ENCODE measurements at regions not wholly inside any gene's neighbourhood (a gene's known extent, or its start where the extent isn't known, plus 50 kb on each side); places are given as distances from the start of the nearest gene placed in this dataset.
"Not testable (repeated sequence)": the region's sequence is repeated elsewhere in the genome, so short reads cannot be mapped to it uniquely, and the experiment has no call there.

DNA sequence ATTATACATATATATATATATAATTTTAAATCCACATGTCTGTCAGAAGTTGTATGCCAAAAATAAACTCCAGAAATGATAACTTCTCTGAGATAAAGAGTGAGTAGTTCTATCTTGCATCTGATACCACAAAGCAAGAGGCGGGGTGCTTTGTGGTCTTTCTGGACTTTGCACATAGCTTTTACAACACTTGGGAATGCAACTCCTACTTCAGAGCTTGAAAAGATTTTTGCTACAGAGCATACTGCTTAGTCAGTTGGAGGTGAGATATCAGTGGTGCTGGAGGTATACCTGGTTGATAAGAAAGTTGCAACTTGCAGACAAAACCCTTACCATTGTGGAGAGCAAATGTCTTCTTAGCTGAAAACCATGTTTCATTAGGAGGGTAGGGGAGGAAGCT is 1384.5 kb upstream of the NUDT12 start:
- no peak for DNase-seq

DNA sequence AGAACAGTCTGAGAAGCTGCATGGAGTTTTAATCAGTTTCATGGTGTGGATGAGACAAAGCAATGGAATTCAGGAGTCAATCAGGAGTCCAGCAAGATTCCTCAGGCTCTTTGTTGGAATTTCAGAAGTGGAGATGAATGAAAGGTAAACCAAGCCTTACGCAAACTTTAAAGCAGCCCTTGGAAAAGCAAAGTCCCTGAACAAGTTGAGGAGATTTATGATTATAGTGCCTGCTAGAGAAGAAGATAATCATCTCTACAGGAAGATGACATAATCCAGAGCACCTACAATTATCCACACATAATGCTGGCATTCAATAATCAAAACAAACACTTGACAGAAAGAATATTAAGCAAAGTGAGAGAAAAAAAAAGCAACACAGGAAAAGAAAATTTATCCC is 1380.1 kb upstream of the NUDT12 start:
- DNase-seq = no peak

DNA sequence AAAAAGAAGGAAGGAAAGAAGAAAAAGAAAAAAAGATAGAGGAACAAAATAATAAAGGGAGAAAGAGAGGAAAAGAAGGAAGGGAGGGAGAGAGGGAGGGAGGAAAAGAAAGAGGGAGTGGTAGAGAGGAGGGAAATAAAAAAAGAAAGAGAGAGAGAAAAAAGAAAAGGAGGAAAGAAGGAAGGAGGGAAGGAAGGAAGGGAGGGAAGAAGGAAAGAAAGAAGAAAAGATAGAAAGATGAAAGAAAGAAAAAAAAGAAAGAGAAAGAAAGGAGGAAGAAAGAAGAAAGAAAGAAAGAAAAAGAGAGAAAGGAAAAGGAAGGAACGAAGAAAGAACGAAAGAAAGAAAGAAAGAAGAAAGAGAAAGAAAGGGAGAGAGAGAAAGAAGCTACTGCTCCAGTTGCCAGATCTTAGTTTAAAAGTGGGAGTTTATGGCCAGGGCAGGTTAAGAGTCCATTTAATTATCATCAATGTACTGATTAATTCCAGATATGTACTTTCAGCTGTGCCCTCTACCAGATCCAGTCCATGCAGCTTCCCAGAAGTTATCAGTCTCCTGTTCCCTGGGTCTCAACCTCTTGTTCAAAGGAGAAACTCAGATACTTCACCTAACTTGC is 1378.5 kb upstream of the NUDT12 start:
- no peak for DNase-seq

DNA sequence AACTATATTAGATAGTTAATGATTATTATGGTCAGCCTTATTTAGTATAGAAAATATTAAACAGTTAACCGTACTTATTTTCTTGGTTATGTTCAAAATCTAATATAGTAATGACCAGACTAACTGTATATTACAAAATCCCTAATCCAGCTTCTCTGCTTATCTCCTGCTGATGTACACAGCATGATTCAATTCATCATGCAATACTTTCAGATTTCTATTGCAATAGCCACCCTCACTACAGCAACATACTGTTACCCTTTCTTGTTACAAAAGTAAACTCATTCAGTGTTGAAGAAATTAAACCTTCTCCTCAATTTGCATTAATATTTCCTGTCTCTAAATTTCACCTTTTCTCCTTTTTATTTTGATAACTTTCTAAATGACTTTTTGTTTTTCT is 1375.0 kb upstream of the NUDT12 start:
- no peak for DNase-seq

DNA sequence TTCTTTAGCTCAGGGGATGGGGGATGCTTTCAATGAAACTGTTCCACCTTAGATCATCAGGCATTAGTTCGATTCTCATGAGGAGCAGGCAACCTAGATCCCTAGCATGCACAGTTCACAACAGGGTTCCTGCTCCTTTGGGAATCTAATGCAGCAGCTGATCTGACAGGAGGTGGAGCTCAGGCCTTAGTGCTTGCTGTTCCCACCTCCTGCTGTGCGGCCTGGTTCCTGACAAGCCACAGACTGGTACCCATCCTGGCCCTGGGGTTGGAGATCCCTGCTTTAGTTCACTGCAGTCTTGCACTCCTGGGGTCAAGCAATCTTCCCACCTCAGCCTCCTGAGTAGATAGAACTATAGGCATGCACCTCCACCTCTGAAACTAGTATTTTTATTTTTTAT is 1369.8 kb upstream of the NUDT12 start:
- no peak for DNase-seq

DNA sequence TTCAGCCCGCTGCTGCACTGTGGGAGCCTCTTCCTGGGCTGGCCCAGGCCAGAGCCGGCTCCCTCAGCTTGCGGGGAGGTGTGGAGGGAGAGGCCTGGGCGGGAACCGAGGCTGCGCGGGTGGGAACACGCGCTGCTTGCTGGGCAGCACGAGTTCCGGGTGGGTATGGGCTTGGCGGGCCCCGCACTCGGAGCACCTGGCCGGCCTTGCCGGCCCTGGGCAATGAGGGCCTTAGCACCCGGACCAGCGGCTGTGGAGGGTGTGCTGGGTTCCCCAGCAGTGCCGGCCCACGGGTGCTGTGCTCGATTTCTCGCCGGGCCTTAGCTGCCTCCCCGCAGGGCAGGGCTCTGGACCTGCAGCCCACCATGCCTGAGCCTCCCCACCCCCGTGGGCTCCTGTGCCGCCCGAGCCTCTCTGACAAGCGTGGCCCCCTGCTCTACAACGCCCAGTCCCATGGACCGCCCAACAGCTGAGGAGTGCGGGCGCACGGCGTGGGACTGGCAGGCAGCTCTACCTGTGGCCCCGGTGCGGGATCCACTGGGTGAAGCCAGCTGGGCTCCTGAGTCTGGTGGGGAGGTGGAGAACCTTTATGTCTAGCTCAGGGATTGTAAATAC is 1366.4 kb upstream of the NUDT12 start:
- no peak for DNase-seq

DNA sequence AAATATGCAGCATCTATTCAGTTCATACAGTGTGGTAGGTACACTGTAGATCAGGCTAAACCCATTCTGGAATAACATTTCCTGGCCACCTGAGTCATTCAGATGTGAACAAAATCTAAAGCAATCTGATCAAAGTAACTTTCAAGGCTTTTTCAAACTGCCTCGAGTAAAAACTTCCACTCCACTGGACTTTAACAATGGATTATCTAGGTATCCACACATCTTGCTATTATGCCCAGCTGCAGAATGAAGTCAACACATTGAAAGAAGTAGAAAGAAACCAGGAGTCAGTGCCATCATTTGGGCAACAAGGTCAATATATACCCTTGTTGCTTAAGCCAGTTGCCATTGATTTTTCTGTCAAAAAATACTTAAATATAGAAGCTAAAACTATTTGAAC is 1352.6 kb upstream of the NUDT12 start:
- no peak for DNase-seq

DNA sequence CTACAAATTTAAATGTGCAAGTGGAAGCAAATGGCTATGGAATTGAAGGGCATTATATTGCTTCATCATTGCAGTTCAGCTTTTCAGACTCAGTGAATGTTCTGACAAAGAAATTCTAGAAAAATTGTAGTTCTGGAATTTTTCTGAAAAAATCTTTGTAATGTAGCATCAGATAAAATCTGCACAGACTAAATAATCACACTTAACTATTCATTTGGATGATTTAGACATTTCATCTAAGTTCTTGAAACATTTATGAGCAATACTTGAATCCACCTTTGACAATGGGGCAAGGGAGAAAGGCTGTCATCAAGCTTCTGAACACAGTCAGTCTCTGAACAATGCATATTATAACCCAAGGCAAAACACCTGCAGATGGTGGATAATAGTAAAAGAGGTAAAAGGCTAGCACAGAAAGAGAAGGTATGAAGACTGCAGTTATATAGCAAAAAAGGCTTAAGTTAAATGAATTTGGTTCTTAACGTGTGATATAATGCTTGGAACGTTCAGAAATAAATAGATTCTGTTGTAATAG is 1352.0 kb upstream of the NUDT12 start:
- no peak for DNase-seq

DNA sequence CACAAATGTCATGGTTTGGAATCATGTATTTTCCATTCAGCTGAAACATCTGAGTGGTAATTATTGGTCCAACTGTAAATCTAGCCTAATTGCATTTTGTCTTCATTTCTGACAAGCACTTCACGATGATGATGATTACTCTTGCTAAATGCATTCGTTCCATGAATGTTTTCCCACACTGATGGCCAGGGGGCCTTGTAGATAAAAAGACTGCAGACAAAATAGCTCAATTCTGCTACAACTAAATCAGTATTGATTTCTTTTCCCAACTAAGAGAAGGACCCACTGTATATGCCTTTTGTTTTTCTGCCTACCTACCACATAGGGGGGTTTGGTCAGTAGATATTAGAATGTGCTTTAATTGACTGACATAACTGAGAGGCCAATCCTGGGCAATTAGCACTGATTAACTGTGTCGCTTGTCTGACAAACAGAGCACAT is 1351.3 kb upstream of the NUDT12 start:
- no peak for DNase-seq

DNA sequence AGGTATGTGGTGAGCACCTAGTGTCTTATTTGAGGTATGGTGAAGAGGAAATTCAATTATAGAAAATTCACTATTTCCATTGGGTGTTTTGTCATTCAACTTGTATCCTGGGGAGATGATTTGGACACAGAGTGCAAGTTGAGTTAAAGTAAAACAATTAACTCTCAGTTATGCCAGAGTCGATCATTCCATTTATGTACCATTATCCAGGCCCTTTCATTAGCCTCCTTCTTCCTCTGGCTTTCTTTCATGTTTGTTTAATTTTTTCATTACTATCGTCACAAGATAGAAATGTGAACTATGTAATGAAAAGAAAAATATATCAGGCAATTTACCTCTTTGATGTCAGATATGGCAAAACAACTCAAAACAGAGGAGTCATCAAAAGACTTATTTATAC is 1347.2 kb upstream of the NUDT12 start:
- no peak for DNase-seq

DNA sequence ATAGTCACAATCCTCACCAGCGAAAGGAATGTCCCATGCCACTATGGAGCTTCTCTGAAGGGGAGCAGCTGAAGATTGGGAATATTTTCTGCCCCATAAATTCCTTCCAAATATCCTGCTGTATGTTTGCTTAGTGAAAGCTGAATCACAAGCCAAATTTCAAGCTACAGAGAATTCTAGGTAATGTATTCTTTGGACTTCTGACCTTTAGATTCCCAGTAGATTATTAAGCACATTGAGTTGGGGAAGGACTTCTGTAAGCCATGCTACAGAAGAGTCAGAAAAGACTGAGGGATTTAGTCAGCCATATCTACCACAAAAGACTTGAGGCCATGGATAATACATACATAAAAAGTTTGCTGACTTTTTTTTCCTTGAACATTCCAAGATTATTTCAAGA is 1342.0 kb upstream of the NUDT12 start:
- no peak for DNase-seq

DNA sequence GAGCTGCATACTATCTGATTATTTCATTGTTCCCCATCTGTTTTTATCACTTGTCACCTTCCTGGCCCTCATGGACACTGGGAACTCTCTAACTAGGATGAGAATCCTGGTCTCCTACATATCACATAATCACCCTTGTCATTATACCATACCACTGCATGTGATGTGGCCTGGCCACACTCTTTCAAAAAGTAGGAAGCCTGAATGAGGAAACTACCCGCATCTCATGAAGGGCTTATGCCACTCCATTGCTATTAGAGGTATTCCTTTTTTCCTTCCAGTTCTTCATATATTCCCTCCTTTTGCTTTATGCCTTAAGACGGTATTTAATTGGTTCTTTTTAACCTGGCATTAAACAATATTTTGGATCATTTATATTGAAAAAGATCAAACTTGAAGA is 1341.4 kb upstream of the NUDT12 start:
- DNase-seq = no peak

DNA sequence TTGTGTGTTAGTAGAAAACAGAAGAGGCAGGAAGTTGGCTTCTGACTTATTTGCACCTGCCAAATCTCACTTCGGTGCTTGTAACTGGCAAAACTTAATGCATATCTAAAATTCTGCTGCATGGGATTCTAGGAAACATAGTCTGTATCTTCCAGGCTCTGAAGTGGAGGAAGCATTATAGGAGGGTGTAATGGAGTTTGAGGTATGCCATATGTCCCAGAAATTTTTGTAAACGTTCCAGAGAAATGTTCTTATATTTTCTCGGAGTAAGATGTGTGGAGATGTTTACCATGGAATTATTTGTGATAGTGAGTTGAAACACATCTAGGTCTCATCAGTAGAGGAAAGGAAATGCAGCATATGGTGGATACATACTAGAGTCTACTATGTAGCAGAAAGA is 1329.0 kb upstream of the NUDT12 start:
- DNase-seq = no peak

DNA sequence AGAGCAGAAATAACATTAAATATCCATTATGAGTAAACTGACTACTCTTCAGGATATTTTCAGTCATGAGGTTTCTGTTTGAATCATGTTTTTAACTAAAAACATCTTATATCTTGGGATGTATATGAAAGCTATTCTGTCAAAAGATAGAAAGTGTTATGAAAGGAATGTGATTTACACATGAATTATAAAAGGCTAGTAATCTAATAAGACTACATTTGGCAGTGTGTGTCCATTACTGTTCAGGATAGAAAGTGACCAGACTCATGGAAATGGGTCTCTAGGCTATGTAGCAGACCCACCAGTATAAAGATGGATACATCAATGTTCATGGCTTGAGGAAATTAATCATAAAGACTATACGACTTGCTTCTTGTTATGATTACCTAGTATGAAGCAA is 1328.2 kb upstream of the NUDT12 start:
- DNase-seq = no peak

DNA sequence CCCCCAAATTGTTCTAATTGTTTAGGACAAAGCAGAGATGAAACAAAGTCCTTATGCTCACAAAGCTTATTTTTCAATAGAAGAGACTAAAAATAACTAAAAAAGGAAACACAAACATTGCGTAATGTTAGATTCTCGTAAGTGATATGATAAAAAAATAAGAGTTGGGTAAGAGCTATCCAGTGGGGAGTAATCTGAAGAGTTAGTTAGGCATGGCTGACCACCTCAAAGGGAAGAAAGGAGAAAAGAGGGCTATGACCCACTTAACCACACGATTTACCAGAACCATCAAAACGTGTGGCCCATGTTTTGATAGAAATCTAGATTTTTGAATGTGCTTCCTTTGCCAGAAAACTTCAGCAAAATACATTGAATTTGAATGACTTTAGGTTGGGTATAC is 1296.8 kb upstream of the NUDT12 start:
- no peak for DNase-seq

DNA sequence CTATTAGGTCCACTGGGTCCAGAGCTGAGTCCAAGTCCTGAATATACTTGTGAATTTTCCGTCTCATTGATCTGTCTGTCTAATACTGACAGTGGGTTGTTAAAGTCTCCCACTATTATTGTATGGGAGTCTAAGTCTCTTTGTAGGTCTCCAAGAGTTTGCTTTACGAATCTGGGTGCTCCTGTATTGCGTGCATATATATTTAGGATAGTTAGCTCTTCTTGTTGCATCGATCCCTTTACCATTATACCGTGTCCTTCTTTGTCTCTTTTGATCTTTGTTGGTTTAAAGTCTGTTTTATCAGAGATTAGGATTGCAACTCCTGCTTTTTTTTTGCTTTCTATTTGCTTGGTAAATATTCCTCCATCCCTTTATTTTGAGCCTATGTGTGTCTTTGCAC is 1289.5 kb upstream of the NUDT12 start:
- DNase-seq = not testable (repeated sequence)

DNA sequence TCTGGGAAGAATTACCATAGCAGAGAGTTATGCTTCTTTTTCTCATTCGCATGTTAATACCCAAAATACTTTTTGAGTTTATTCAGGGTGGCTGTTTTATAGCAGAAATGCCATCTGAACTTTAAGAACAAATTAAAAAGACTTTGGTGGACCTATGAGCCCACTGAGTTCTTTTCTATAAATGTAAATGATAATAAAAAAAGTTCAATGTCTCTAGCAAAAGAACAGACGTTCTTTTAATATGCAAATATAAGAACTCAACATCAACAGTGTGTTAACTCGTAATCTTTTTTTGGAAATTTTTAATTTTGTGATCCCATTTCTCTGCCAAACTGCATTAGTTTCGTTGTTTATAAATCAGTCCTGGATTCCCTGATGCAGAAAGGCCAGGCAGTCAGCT is 1283.0 kb upstream of the NUDT12 start:
- DNase-seq = no peak

DNA sequence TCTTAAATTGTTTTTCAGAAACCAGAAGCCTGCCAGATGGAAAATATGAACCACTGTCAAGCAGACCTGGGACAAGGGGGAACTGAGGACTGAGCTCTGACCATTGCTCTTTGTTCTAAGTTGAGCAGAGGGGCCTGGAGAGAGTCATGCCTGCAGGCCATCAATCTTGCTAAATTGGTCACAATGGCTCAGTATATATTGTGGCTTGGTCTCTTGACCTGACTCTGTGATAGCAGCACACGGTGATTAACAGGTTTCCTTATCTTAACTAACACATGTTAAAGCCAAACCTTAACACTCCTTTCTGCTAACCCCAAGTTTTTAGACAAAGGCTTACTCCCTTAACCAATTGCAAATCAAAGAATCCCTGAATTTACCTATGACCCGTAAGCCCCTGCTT is 1281.2 kb upstream of the NUDT12 start:
- DNase-seq = no peak

DNA sequence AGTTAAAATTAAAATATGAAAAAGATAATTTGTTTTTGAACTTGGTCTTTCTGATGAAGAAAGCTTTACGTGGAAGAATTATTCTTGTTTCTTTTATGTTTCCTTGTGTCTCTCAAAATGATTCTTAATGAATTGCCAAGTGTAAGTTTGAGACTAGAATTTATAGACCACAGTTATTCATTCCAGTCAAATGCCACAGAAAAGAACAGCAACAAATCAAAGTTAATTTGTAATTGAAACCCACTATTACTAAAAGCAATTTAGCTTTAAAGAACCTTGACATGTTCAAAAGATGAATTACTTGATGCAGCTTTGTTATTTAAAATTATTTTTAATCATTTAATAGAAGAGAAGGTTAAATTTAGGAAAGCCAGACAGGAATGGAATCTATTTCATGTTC is 1277.7 kb upstream of the NUDT12 start:
- no peak for DNase-seq

DNA sequence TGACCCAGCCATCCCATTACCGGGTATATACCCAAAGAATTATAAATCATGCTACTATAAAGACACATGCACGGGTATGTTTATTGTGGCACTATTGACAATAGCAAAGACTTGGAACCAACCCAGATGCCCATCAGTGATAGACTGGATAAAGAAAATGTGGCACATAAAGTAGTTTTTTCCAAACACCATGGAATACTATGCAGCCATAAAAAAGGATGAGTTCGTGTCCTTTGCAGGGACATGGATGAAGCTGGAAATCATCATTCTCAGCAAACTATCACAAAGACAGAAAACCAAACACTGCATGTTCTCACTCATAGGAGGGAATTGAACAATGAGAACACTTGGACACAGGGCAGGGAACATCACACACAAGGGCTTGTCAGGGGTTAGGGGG is 1268.9 kb upstream of the NUDT12 start:
- DNase-seq = not testable (repeated sequence)

DNA sequence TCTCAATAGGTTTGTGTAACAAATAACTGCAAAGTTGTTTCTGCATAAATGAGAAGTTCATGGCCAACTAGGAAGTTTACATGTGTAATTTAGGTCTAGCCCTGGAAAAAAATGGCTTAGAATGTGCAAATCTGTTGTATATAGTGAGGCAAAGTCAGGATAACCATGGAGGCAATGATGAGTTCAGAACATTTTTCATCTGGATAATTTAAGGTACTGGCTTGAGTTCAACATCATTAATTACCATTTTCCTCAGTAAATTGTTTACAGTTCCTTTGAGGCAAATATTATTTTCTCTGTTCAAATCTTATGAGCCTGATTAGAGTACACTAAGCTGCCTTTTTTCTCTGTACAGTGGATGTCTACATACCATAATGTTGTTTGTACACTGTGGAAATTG is 1259.0 kb upstream of the NUDT12 start:
- no peak for DNase-seq

DNA sequence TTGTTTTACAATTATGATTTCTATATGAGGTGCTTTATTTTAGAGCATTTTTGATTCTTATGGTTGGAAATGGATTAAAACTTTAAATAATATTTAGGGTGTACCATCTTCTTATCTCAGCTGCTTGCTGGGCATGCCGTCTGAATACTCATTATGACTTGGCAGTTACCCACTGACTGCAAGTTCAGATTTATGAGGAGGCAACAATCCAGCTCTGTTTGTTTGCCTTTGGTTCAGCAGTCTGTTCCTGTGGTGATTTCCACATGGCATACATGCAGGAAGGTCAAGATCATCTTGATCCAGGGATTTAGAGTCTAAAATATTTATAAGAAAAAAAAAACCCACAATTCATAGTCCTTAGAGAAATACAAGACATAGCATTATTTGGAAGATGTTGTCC is 1254.5 kb upstream of the NUDT12 start:
- DNase-seq = no peak

DNA sequence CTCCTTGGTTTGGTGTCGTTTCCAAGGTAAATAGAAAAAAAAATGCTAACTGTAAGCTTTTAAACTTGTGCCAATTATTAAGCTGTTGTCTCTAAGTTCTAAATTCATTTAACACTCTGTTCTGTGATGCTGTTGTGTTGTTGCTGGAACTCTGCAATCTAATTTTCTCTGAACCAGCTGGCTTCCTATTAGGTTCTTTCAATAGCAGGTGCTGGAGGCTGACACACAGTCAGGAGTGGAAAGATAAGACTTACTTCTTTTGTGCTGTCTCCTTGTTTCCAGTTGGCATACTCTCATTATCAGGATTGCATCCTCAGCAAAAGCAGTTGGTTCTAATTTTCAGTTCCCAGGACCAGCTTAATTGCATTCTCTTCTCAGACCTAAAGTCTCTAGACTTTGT is 1252.6 kb upstream of the NUDT12 start:
- no peak for DNase-seq

DNA sequence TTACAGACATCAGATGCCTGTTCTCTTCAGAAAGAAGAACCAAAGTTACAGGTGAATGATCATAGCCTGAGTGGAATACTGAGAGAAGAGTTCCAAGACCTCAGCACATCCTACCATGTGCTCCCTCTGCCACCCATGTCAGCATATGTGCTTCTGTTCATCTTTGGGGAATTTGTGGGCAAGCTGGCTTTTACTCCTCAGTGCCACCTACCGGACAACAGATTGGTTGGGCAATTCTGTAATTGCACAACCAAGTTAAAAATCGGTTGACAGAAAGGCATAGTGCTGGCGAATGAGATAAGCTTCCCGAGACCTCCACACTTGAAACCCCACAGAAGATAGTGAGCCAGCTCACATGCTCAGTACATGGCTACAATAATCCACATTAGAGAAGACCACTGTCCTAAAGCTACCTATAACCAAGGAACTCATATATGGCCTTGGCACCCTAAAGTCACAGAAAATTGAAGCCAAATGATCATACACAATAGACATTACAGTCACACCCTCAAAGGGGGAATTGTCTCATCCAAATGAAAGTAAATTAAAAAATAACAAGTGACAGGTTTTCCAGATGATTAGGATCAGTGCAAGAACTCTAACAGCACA is 1238.0 kb upstream of the NUDT12 start:
- DNase-seq = no peak

DNA sequence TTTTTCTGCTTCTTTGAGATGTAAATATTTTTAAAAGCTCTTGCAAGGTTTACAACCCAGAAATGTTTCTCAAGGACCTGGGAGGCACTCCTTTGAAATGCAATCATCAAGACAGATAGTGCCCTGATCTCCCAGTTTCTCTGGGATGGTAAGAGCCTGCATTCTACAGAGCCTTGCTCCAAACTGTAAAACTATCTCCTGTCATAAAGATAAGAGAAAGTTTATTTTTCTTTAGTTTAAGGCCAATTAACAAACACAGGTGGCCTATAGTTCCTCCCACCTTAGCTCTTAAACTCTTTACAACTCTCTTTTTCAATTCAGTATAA is 1231.1 kb upstream of the NUDT12 start:
- DNase-seq = no peak
